ENCODE measurements at regions not wholly inside any gene's neighbourhood (a gene's known extent, or its start where the extent isn't known, plus 50 kb on each side); places are given as distances from the start of the nearest gene placed in this dataset.
"Not testable (repeated sequence)": the region's sequence is repeated elsewhere in the genome, so short reads cannot be mapped to it uniquely, and the experiment has no call there.

GRCh38 chr9:135343837-135344522 is 135.6 kb upstream of the PPP1R26 start:
- peak; percentile 34 for DNase-seq

- no peak for DNase-seq
Measured at GRCh38 chr9:135344523-135344901, 135.1 kb upstream of the PPP1R26 start.

GRCh38 chr9:135344915-135345500 is 134.6 kb upstream of the PPP1R26 start:
- no peak for DNase-seq

- DNase-seq = no peak
Measured at GRCh38 chr9:135345775-135346433, 133.7 kb upstream of the PPP1R26 start.

- DNase-seq = no peak
Measured at GRCh38 chr9:135346438-135347050, 133.0 kb upstream of the PPP1R26 start.

- DNase-seq = no peak
Measured at GRCh38 chr9:135347461-135347860, 132.1 kb upstream of the PPP1R26 start.

GRCh38 chr9:135348076-135348787 is 131.3 kb upstream of the PPP1R26 start:
- DNase-seq = no peak

GRCh38 chr9:135348788-135349150 is 130.8 kb upstream of the PPP1R26 start:
- no peak for DNase-seq

- no peak for DNase-seq
Measured at GRCh38 chr9:135349212-135350002, 130.2 kb upstream of the PPP1R26 start.

- no peak for DNase-seq
Measured at GRCh38 chr9:135350003-135350315, 129.6 kb upstream of the PPP1R26 start.

- no peak for DNase-seq
Measured at GRCh38 chr9:135353935-135354334, 125.6 kb upstream of the PPP1R26 start.

- DNase-seq = peak; percentile 67
Measured at GRCh38 chr9:135355521-135356011, 124.0 kb upstream of the PPP1R26 start.

- DNase-seq = no peak
Measured at GRCh38 chr9:135356021-135356420, 123.6 kb upstream of the PPP1R26 start.

- no peak for DNase-seq
Measured at GRCh38 chr9:135356796-135357195, 122.8 kb upstream of the PPP1R26 start.

GRCh38 chr9:135357863-135358551 is 121.6 kb upstream of the PPP1R26 start:
- no peak for DNase-seq

- no peak for DNase-seq
Measured at GRCh38 chr9:135358552-135358940, 121.0 kb upstream of the PPP1R26 start.

GRCh38 chr9:135359764-135360163 is 119.8 kb upstream of the PPP1R26 start:
- DNase-seq = no peak

GRCh38 chr9:135360617-135361016 is 119.0 kb upstream of the PPP1R26 start:
- no peak for DNase-seq

GRCh38 chr9:135361668-135362067 is 117.9 kb upstream of the PPP1R26 start:
- DNase-seq = not testable (repeated sequence)

- no peak for DNase-seq
Measured at GRCh38 chr9:135363596-135363995, 116.0 kb upstream of the PPP1R26 start.

- no peak for DNase-seq
Measured at GRCh38 chr9:135365013-135365768, 114.4 kb upstream of the PPP1R26 start.
